ENCODE measurements at regions not wholly inside any gene's neighbourhood (a gene's known extent, or its start where the extent isn't known, plus 50 kb on each side); places are given as distances from the start of the nearest gene placed in this dataset.

- Mint-ChIP-seq H3K9me3 (peaks cover 3% of the 10 kb centered on the region), H3K27ac (no peak overlapping the region)
- ATAC-seq: no peak
These were observed 68.3 kb downstream of the CHST1 start for GRCh38 chr11:45597097-45597496.

DNA sequence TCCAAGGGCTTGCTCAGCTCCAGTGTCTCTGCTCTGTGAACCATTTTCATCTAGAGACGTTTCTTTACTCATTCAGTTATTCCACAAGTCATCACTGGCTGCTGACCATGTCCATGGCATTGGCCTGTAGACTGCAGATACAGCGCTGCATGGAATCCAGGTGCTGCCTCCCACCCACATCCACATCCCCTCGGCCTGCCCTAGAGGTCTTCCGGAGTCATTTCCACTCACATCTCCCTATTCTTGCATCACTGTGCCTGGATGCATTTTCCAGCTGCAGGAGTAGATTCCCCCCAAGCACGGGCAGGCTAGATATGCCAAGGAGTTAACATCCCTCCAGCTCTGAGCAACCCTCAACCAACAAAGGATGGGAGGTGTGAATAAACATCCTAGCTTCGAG is 68.9 kb downstream of the CHST1 start:
- ATAC-seq: no peak
- DNase-seq (ENCODE audit: low spot score in 2 of 2): no peak
- H3K36me3 Mint-ChIP-seq: no peaks in the 10 kb centered on the region
- H3K4me3 Mint-ChIP-seq: no peak overlapping the region
- no peak overlapping the region for H3K27ac Mint-ChIP-seq
- no peaks in the 10 kb centered on the region for H3K4me1 Mint-ChIP-seq
- H3K9me3 Mint-ChIP-seq: peaks cover 3% of the 10 kb centered on the region

More at GRCh38 chr11:45597097-45597496, 68.3 kb downstream of the CHST1 start:
- Mint-ChIP-seq H3K36me3 (no peaks in the 10 kb centered on the region), H3K4me3 (no peak overlapping the region), H3K4me1 (no peaks in the 10 kb centered on the region)
- DNase-seq (ENCODE audit: low spot score in 2 of 2): no peak

DNA sequence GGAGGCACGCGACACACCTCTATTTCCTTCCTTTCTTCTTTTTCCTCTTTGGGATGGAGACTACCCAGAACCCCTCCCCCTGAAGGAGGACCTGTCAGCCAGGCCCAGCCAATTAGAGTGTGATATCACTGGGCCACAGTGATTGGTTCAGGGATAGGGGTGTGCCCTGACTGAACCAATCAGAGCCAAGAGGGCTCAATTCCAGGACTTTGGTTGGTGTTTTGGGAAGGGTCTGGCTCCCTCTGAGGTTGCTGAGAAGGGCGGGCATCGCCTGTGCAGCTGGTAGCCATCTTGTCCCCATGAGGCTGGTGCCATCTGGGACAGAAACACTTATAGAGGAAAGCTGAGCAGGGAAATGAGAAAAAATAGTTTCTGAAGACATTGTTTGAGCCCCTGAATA is 71.4 kb downstream of the CHST1 start:
- Mint-ChIP-seq H3K27ac (no peak overlapping the region), H3K9me3 (no peaks in the 10 kb centered on the region), H3K36me3 (no peaks in the 10 kb centered on the region), H3K4me3 (no peak overlapping the region), H3K4me1 (no peaks in the 10 kb centered on the region)
- ATAC-seq (peak; percentile 35), DNase-seq (ENCODE audit: low spot score in 2 of 2) (no peak)

DNA sequence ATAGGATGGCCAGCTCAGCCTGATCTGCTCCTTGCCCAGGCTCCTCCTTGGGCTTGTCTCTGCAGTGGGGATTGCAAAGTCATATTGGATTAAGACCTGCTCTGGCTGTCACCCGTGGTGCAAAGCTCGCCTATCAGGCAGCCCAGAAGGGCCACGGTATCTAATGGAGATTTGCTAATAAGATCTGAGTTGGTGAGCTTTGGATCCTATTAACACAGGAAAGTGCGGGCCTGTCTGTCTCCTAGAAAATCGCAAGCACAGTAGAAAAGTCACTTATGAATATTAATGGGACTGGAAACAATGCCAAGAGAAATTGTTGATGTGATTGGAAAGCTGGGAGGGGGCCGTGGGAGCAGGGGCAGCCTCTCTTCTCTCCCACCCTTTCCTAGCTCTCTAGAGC is 72.8 kb downstream of the CHST1 start:
- DNase-seq (ENCODE audit: low spot score in 2 of 2) (no peak), ATAC-seq (no peak)
- Mint-ChIP-seq H3K4me1 (no peaks in the 10 kb centered on the region), H3K36me3 (no peaks in the 10 kb centered on the region), H3K9me3 (no peaks in the 10 kb centered on the region), H3K4me3 (no peak overlapping the region), H3K27ac (no peak overlapping the region)

- DNase-seq (ENCODE audit: low spot score in 2 of 2) (no peak), ATAC-seq (no peak)
- Mint-ChIP-seq H3K4me1 (no peaks in the 10 kb centered on the region), H3K36me3 (no peaks in the 10 kb centered on the region), H3K4me3 (no peak overlapping the region), H3K9me3 (no peaks in the 10 kb centered on the region), H3K27ac (no peak overlapping the region)
These were observed 74.7 kb downstream of the CHST1 start for GRCh38 chr11:45590743-45591142.

- Mint-ChIP-seq H3K36me3 (no peaks in the 10 kb centered on the region), H3K27ac (no peak overlapping the region), H3K4me3 (no peak overlapping the region), H3K4me1 (no peaks in the 10 kb centered on the region), H3K9me3 (no peaks in the 10 kb centered on the region)
- ATAC-seq: no peak
- no peak for DNase-seq (ENCODE audit: low spot score in 2 of 2)
These were observed 80.2 kb downstream of the CHST1 start for GRCh38 chr11:45585205-45585604.

DNA sequence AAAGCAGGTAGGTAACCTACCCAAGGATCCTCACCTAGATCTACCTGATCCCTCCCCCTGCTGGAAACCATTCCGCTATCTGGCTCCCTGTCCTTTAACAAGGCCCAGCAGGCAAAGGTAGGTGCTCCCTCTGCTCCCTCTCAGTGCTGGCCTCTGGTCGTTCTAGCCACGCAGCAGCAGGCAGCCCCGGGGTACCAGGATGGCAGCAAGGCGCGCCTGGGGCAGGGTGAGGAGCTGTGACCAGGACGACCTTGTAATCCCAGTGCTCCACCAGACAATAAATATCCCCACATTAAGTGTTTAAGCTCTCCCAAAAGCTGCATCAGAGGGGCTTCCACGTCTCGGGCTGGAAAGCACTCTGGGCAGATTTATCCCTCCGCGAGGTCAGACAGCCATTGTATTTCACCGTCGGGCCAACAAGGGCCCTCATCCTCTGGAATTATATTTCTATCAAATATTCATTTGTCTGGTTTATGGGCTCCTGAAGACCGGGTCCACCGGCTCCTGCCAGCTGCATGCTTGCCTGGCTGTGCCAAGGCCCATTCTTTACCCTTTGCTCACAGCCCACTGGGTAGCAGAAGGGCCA is 81.3 kb downstream of the CHST1 start:
- H3K36me3 Mint-ChIP-seq: no peaks in the 10 kb centered on the region
- DNase-seq (ENCODE audit: low spot score in 2 of 2): no peak
- H3K27ac Mint-ChIP-seq: no peak overlapping the region
- no peak overlapping the region for H3K4me3 Mint-ChIP-seq
- H3K9me3 Mint-ChIP-seq: no peaks in the 10 kb centered on the region
- ATAC-seq: no peak
- H3K4me1 Mint-ChIP-seq: no peaks in the 10 kb centered on the region

GRCh38 chr11:45580399-45580798 is 85.0 kb downstream of the CHST1 start:
- Mint-ChIP-seq H3K4me1 (no peaks in the 10 kb centered on the region), H3K9me3 (no peaks in the 10 kb centered on the region), H3K4me3 (no peak overlapping the region), H3K36me3 (no peaks in the 10 kb centered on the region), H3K27ac (no peak overlapping the region)
- DNase-seq (ENCODE audit: low spot score in 2 of 2): no peak
- ATAC-seq: no peak

DNA sequence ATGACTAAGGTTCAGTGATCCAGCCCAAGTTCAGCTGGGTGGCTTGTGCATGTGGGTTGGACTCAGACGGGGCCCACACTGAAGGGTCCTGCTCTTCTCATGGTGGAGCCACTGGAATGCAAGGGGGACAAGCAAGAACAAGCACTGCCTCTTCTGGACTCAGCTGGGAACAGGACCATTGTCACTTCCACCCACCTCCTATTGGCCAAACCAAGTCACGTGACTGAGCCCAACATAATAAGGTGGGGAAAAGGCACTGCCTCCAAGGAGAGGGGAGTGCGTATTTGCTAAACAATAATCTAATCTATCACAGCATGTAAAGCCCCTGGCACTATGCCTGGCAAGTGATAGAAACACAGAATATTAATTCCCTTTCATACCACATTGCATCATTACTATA is 87.1 kb downstream of the CHST1 start:
- Mint-ChIP-seq H3K36me3 (no peaks in the 10 kb centered on the region), H3K9me3 (no peaks in the 10 kb centered on the region), H3K27ac (no peak overlapping the region), H3K4me1 (no peaks in the 10 kb centered on the region), H3K4me3 (no peak overlapping the region)
- no peak for DNase-seq (ENCODE audit: low spot score in 2 of 2)
- ATAC-seq: no peak

DNA sequence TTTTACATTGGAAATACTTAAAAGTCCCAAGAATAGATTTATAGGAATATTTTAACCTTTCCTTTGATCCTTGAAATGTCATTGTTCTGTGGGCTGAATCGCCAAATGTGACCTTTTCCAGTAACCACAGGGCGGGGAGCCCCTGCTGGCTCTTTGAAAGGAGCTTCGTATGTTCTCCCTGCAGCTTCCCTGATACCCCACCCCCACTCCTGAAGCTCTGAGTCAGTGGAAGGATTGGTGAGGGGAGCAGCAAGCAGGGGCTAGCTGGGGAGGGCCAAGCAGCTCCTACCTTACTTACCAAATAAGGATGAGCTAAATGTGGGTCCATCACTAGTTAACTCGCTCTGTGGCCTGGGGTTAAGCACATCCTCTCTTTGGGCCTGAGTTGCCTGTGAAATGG is 87.7 kb downstream of the CHST1 start:
- H3K4me3 Mint-ChIP-seq: no peak overlapping the region
- H3K9me3 Mint-ChIP-seq: no peaks in the 10 kb centered on the region
- ATAC-seq (no peak), DNase-seq (ENCODE audit: low spot score in 2 of 2) (no peak)
- no peaks in the 10 kb centered on the region for H3K36me3 Mint-ChIP-seq
- no peaks in the 10 kb centered on the region for H3K4me1 Mint-ChIP-seq
- no peak overlapping the region for H3K27ac Mint-ChIP-seq

DNA sequence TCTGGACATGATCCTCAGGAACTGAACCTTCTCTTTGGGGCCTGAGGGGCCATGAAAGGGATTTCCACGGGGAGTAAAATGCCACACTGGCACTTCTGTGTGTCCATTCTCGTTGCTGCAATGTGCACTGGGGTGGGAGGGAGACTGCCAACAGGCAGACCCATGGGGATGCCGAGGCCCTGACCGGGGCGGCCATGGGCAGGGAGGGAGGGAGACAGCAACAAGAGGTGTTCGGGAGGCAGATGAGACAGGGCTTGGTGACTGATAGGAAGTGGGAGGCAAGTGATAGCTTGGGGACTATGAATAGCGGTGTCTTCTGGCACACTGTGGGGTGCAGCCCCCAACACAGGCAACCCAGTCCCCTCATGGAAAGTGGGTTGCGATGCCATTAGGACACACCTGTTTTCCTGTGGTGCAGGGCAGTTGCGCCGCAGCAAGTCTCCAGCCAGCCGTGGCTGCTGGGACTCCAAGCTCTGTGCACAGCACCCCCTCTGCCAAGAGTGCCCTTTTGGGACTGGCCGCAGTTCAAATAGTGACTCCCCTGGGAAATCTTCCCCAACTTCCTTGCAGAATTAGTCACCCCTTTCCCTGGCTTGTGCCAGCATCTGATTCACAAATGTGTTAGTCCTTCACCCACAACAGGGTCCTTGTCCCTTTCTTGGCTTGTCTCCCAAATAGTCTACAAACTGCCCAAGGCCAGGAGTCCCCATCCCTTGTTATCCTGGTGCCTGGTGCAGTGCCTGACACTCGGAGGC is 88.8 kb downstream of the CHST1 start:
- Mint-ChIP-seq H3K9me3 (no peaks in the 10 kb centered on the region), H3K4me1 (no peaks in the 10 kb centered on the region), H3K27ac (no peak overlapping the region)

DNA sequence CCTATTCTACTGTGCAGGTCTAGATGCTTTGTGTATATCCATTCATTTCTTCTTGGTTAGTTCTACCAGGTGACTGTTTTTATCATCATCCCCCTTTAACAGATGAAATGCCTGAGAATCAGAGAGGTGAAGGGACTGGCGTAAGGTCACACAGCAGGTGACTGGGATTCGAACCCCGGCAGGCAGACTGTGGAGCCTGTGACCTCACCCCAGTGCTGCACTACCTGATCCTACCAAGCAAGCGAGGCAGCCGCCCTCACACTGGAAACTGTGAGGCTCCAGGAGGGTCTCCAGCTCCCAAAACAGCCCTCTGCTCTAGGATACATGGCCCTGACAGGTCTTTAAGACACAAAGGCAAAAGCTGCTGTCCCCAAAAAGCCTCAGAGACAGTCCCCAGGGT is 91.7 kb downstream of the CHST1 start:
- H3K36me3 Mint-ChIP-seq: no peaks in the 10 kb centered on the region
- no peak overlapping the region for H3K4me3 Mint-ChIP-seq
- H3K27ac Mint-ChIP-seq: no peak overlapping the region
- DNase-seq (ENCODE audit: low spot score in 2 of 2) (no peak), ATAC-seq (no peak)
- H3K4me1 Mint-ChIP-seq: no peaks in the 10 kb centered on the region
- H3K9me3 Mint-ChIP-seq: no peaks in the 10 kb centered on the region

More for the DNA sequence above, 88.8 kb downstream of the CHST1 start:
- Mint-ChIP-seq H3K36me3 (no peaks in the 10 kb centered on the region), H3K4me3 (no peak overlapping the region)
- DNase-seq (ENCODE audit: low spot score in 2 of 2) (no peak), ATAC-seq (no peak)

DNA sequence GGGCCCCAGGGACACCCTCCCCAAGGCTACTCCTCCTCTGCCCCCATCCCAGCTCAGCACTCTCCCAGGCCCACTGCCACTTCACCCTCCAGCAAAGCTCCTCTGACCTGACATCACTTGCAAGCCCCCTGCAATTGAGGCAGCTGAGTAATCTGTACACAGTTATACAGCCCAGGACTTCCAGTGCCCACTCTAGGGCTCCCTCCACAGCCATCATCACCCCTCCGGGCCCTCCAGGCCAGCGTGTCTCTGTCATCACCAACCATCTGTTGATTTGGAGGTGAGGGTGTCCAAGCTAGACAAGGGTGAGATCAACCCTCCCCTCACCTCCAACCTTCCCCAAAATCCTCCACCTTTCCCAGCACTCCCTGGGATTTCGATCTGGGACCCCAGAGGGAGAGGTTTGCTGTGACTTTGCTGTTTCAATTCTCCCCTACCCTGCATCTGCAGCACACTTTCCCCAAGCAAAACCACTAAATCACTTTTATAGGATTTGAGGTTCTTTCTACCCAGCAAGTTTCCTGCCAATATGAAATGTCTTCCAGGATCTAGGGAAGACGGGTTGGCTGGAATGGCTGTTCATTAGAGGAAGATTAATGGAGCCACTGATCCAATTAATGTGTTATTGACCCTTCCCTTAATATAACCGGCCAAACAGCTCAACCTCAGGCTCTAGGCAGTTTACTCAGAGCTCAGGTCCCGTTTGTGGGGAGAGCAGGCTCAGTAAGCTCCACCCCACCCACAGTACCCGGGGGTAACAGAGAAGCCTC is 92.9 kb downstream of the CHST1 start:
- H3K9me3 Mint-ChIP-seq: no peaks in the 10 kb centered on the region
- H3K4me1 Mint-ChIP-seq: no peaks in the 10 kb centered on the region
- no peak overlapping the region for H3K27ac Mint-ChIP-seq
- no peaks in the 10 kb centered on the region for H3K36me3 Mint-ChIP-seq
- ATAC-seq (no peak), DNase-seq (ENCODE audit: low spot score in 2 of 2) (no peak)
- H3K4me3 Mint-ChIP-seq: no peak overlapping the region

- no peaks in the 10 kb centered on the region for H3K36me3 Mint-ChIP-seq
- no peaks in the 10 kb centered on the region for H3K9me3 Mint-ChIP-seq
- H3K27ac Mint-ChIP-seq: no peak overlapping the region
- no peaks in the 10 kb centered on the region for H3K4me1 Mint-ChIP-seq
- DNase-seq (ENCODE audit: low spot score in 2 of 2) (no peak), ATAC-seq (no peak)
- no peak overlapping the region for H3K4me3 Mint-ChIP-seq
These were observed 95.6 kb downstream of the CHST1 start for GRCh38 chr11:45569776-45570175.

DNA sequence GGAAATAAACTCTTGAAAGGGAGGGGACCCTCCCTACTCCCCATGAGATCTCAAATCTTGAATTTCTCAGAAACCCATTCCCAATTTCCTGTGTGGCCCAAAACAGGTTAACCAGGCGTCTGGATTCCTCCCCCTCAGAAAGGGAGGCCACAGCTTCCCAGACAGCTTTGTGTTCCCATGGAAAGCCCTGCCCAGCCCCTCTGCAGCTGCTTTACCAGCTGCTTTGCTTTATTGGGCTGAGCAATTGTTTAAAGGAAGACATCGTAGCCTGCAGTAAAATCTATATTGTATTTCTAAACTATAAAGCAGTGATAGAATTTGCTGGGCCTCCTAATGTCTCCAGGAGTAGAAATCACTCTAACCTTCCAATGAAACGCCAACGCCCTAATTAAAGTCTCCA is 97.4 kb downstream of the CHST1 start:
- no peak for DNase-seq (ENCODE audit: low spot score in 2 of 2)
- Mint-ChIP-seq H3K4me3 (no peak overlapping the region), H3K36me3 (no peaks in the 10 kb centered on the region), H3K9me3 (no peaks in the 10 kb centered on the region), H3K4me1 (no peaks in the 10 kb centered on the region), H3K27ac (no peak overlapping the region)
- ATAC-seq: no peak

GRCh38 chr11:45565446-45565988 is 99.9 kb downstream of the CHST1 start:
- no peaks in the 10 kb centered on the region for H3K36me3 Mint-ChIP-seq
- H3K4me1 Mint-ChIP-seq: no peaks in the 10 kb centered on the region
- no peak overlapping the region for H3K4me3 Mint-ChIP-seq
- DNase-seq (ENCODE audit: low spot score in 2 of 2) (no peak), ATAC-seq (no peak)
- H3K27ac Mint-ChIP-seq: no peak overlapping the region
- H3K9me3 Mint-ChIP-seq: no peaks in the 10 kb centered on the region

Data from stimulated activated effector memory CD8-positive, alpha-beta T cell treated with anti-CD3 and anti-CD28 coated beads, Interleukin-12 subunit alpha, Interleukin-12 subunit beta, amount 100 ng/mL, for 72 hours (primary cell).